ENCODE measurements at regions not wholly inside any gene's neighbourhood (a gene's known extent, or its start where the extent isn't known, plus 50 kb on each side); places are given as distances from the start of the nearest gene placed in this dataset.

DNA sequence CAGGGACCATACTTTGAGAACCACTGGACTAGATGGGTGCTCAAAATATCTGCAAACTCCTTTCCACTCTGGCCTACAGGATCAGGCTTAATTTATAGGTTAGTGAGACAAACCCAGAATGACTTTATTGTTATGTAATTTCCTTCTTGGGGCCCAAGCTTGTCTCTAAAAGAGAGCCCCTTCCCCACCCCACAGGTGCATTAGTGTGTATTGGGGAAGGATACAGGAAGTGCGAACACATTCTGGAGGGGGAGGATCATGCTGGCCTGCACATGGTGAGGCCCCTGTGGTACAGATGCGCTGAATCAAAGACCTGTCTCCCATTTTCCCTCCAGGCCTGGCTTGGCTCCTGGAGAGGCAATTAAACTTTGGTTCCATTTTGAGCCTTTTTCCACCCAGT lies 273.0 kb upstream of the LRTM1 start:
- no peak for FAIRE-seq
- Histone ChIP-seq H3K4me2 (ENCODE audit: insufficient read depth, low read length) (no peak overlapping the region), H3K4me1 (replicated peaks in 1 of 2; ENCODE audit: control insufficient read depth in 2 of 2, insufficient read depth in 2 of 2, low read length in 2 of 2) (no peaks in the 10 kb centered on the region), H3K9me3 (replicated peaks; ENCODE audit: control insufficient read depth, insufficient read depth, low read depth, low read length) (no peaks in the 10 kb centered on the region), H3K27ac (ENCODE audit: extremely low read depth, low read depth, low read length) (no peak overlapping the region), H3K79me2 (ENCODE audit: control insufficient read depth, insufficient read depth, low read length) (no peaks in the 10 kb centered on the region), H3K27me3 (ENCODE audit: control insufficient read depth in 2 of 2, insufficient read depth in 2 of 2, low read length in 2 of 2) (no peaks in the 10 kb centered on the region), H4K20me1 (replicated peaks; ENCODE audit: control insufficient read depth, insufficient read depth, low read length) (no peaks in the 10 kb centered on the region), H3K9me1 (ENCODE audit: control insufficient read depth, insufficient read depth, low read length) (no peaks in the 10 kb centered on the region), H3K4me3 (no peak overlapping the region), H2AFZ (ENCODE audit: low read depth, low read length) (no peak overlapping the region), H3K9ac (ENCODE audit: insufficient read depth in 1 of 2, low read depth in 2 of 2, low read length in 2 of 2) (no peak overlapping the region), H3K36me3 (ENCODE audit: control insufficient read depth, insufficient read depth, low read length) (no peaks in the 10 kb centered on the region)
- intact Hi-C loops (cut with micrococcal nuclease) (no loop called here), in situ Hi-C loops (cut with MboI) (no loop called here)
- no peak for ATAC-seq
- ChIA-PET CTCF (ENCODE audit: low intra/inter-chr PET ratio) (no interaction called here), POLR2A (no interaction called here)
- 0% methylated on average over 2 of the region's 2 CpGs for WGBS (ENCODE audit: insufficient coverage, low coverage, missing lambda C conversion rate)
- no TSS peak for BruUV-seq (replicated peaks)
- no peak for TF ChIP-seq RBM22 (IDR thresholded peaks at IDR 0.05; ENCODE audit: low read depth, low read length, poor library complexity, severe bottlenecking)
- no peak for TF ChIP-seq ESRRA (IDR thresholded peaks at IDR 0.05; ENCODE audit: borderline replicate concordance, low read depth)
- TF ChIP-seq DIDO1 (tag; IDR thresholded peaks at IDR 0.05; ENCODE audit: low read depth) = no peak
- no peak for TF ChIP-seq CHCHD3 (CRISPR knock-in tag; IDR thresholded peaks at IDR 0.05)
- TF ChIP-seq, protein P1, sequence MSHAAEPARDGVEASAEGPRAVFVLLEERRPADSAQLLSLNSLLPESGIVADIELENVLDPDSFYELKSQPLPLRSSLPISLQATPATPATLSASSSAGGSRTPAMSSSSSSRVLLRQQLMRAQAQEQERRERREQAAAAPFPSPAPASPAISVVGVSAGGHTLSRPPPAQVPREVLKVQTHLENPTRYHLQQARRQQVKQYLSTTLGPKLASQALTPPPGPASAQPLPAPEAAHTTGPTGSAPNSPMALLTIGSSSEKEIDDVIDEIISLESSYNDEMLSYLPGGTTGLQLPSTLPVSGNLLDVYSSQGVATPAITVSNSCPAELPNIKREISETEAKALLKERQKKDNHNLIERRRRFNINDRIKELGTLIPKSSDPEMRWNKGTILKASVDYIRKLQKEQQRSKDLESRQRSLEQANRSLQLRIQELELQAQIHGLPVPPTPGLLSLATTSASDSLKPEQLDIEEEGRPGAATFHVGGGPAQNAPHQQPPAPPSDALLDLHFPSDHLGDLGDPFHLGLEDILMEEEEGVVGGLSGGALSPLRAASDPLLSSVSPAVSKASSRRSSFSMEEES (CRISPR knock-in tag; IDR thresholded peaks at IDR 0.05) = no peak
- TF ChIP-seq ETV5 (CRISPR knock-in tag; IDR thresholded peaks at IDR 0.05; ENCODE audit: low read depth) = no peak
- no peak for TF ChIP-seq XRCC4 (IDR thresholded peaks at IDR 0.05; ENCODE audit: extremely low read depth, insufficient read depth, insufficient read length)
- no peak for DNase-seq (ENCODE audit: extremely low read depth in 1 of 4, low spot score in 3 of 4)
